D721Med (cell line): ENCODE measurements at regions not wholly inside any gene's neighbourhood (a gene's known extent, or its start where the extent isn't known, plus 50 kb on each side); places are given as distances from the start of the nearest gene placed in this dataset.

Experiments
- DNase-seq: peaks from one replicate; pipeline ENCODE4 v3.0.0; 2011; ENCODE audit warnings: low spot score; ENCODE audit not compliant: insufficient read length
- FAIRE-seq: peaks from 2 replicates; lab custom pipeline; 2011; peaks lifted over from hg19 to GRCh38; lab: Jason Lieb, UNC
- TF ChIP-seq, protein P1 (sequence below): IDR thresholded peaks from 2 replicates; pipeline ENCODE4 v1.5.1; 2012; ENCODE audit warnings: mild to moderate bottlenecking, control low read depth; ENCODE audit not compliant: insufficient read depth; ENCODE audit errors: missing control alignments

DNA sequence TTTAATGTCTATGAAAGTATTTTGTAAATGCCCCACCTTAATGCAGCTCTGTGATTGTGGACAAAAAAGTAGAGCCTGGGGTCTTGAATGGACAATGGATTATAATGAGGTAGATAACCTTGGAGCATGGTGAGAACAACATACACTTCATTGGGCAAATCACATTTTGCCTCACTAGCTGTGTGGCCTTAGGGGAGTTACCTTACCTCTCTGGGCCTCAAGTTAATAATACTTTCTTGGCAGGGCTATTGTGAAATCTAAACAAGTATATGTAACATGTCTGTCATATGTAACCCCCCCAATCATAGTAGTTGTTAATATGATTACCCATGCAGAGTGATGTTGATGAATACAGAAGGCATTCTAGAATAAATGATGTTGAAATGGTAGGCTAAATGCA, 213.6 kb upstream of the ANKRD55 start:
- DNase-seq (no peak), FAIRE-seq (no peak)
- TF ChIP-seq, protein P1, sequence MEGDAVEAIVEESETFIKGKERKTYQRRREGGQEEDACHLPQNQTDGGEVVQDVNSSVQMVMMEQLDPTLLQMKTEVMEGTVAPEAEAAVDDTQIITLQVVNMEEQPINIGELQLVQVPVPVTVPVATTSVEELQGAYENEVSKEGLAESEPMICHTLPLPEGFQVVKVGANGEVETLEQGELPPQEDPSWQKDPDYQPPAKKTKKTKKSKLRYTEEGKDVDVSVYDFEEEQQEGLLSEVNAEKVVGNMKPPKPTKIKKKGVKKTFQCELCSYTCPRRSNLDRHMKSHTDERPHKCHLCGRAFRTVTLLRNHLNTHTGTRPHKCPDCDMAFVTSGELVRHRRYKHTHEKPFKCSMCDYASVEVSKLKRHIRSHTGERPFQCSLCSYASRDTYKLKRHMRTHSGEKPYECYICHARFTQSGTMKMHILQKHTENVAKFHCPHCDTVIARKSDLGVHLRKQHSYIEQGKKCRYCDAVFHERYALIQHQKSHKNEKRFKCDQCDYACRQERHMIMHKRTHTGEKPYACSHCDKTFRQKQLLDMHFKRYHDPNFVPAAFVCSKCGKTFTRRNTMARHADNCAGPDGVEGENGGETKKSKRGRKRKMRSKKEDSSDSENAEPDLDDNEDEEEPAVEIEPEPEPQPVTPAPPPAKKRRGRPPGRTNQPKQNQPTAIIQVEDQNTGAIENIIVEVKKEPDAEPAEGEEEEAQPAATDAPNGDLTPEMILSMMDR: no peak

- DNase-seq (no peak), FAIRE-seq (no peak)
- TF ChIP-seq, protein P1: no peak
Measured at GRCh38 chr5:56443826-56444225, 210.7 kb upstream of the ANKRD55 start.

- no peak for DNase-seq
- no peak for FAIRE-seq
- TF ChIP-seq, protein P1: no peak
Measured at GRCh38 chr5:56440871-56441740, 208.0 kb upstream of the ANKRD55 start.

DNA sequence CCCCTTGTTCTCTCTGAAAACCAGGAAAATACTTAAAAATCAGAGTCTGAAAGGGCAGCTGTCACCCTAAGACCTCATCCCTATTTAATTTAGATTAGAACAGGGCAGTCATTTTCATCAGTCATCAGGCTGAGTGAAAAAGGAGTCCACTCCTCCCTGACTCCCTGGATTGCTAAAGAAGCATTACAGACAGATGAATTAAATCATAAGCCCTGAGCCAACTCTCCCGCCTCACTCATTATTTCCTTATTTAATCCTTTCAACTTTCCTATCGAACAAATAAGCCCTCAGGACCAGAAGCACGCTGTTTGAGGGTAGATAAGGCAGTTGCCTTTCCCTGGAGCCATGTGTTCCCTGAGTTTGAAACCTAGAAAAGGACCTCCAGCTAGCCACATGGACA, 201.9 kb upstream of the ANKRD55 start:
- DNase-seq: peak; percentile 20
- FAIRE-seq: peak; percentile 44
- TF ChIP-seq, protein P1: no peak

DNA sequence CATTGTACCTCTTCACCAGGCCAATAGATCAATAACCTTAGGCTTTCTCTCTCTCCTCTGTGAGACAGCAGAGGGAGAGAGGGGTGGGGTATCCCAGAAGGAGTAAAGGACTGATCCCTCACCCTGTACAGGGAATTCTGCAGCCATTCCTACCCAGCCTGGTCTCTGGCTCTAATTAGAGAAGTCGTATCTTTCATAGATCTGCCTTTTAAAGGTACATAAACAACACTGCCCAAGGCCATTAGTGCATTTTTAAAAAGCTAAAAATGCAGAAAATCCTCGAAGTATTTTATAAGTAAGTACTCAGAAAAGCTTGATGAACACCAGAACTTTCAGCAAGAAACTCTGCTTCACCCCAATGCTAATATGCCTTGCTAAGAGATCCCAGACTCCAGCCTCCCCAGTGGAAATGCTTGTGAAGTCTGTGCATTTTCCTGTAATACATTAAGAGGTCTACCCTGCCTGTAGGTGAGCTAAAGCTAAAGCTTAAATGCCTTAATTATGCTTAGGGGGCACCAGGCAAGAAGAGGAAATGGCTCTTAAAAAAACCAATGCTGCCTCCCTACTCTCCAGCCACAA, 200.0 kb upstream of the ANKRD55 start:
- FAIRE-seq (no peak), DNase-seq (no peak)
- TF ChIP-seq, protein P1: no peak

GRCh38 chr5:56432321-56432720, 199.2 kb upstream of the ANKRD55 start:
- TF ChIP-seq, protein P1: no peak
- DNase-seq: no peak
- no peak for FAIRE-seq

GRCh38 chr5:56430422-56430821, 197.3 kb upstream of the ANKRD55 start:
- no peak for DNase-seq
- FAIRE-seq: no peak
- TF ChIP-seq, protein P1: no peak
